GM23338 (cell line): ENCODE measurements at regions not wholly inside any gene's neighbourhood (a gene's known extent, or its start where the extent isn't known, plus 50 kb on each side); places are given as distances from the start of the nearest gene placed in this dataset.

Source experiments
- CREB1 ChIP-seq: fragments of 250-450 bp; sonication (Bioruptor Pico); IDR thresholded peaks from 2 replicates; pipeline ENCODE4 v1.5.0; 2020; ENCODE audit warnings: low read depth, mild to moderate bottlenecking, moderate library complexity
- EZH2 ChIP-seq: fragments of 200-600 bp; sonication (generic); IDR thresholded peaks from one replicate; pipeline ENCODE4 v1.8.0; 2017; ENCODE audit warnings: antibody characterized with exemption, mild to moderate bottlenecking, low read depth; ENCODE audit not compliant: unreplicated experiment
- EZH2phosphoT487 ChIP-seq: fragments of 200-600 bp; sonication (generic); IDR thresholded peaks from one replicate; pipeline ENCODE4 v1.8.1; 2018; ENCODE audit warnings: antibody characterized with exemption; ENCODE audit not compliant: unreplicated experiment
- NANOG ChIP-seq: IDR thresholded peaks from 2 replicates; pipeline ENCODE4 v1.6.1; 2016; ENCODE audit warnings: antibody characterized with exemption, borderline replicate concordance
- POLR2AphosphoS5 ChIP-seq: IDR thresholded peaks from 2 replicates; pipeline ENCODE4 v1.6.1; 2016; ENCODE audit warnings: antibody characterized with exemption, low read depth
- ZNF331 ChIP-seq: fragments of 250-450 bp; sonication (Bioruptor Pico); IDR thresholded peaks from 2 replicates; pipeline ENCODE4 v1.5.0; 2020; ENCODE audit warnings: low read depth, mild to moderate bottlenecking, moderate library complexity
- TF ChIP-seq, protein P1 (sequence below), 2 experiments: fragments of 200-600 bp in 1 of 2; sonication (generic) in 1 of 2; conservative IDR thresholded peaks; 2 replicates each; pipeline versions ENCODE4 v1.5.1 to v1.6.1; 2016 to 2017; ENCODE audit warnings: antibody characterized with exemption in 2 of 2, low read depth in 2 of 2, mild to moderate bottlenecking in 2 of 2, moderate library complexity in 1 of 2
- TF ChIP-seq, protein P2 (sequence below): IDR thresholded peaks from one replicate; pipeline ENCODE4 v1.6.1; 2018; ENCODE audit warnings: antibody characterized with exemption; ENCODE audit not compliant: unreplicated experiment
- TF ChIP-seq, protein P3 (sequence below): IDR thresholded peaks from 2 replicates; pipeline ENCODE4 v1.6.1; 2016; ENCODE audit warnings: antibody characterized with exemption

- TF ChIP-seq, protein P1, sequence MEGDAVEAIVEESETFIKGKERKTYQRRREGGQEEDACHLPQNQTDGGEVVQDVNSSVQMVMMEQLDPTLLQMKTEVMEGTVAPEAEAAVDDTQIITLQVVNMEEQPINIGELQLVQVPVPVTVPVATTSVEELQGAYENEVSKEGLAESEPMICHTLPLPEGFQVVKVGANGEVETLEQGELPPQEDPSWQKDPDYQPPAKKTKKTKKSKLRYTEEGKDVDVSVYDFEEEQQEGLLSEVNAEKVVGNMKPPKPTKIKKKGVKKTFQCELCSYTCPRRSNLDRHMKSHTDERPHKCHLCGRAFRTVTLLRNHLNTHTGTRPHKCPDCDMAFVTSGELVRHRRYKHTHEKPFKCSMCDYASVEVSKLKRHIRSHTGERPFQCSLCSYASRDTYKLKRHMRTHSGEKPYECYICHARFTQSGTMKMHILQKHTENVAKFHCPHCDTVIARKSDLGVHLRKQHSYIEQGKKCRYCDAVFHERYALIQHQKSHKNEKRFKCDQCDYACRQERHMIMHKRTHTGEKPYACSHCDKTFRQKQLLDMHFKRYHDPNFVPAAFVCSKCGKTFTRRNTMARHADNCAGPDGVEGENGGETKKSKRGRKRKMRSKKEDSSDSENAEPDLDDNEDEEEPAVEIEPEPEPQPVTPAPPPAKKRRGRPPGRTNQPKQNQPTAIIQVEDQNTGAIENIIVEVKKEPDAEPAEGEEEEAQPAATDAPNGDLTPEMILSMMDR (conservative IDR thresholded peaks at IDR 0.05; ENCODE audit: low read depth in 2 of 2), result peak in 1 of 2 experiments; percentile 37; a peak in 3 of 4 replicates
- TF ChIP-seq EZH2phosphoT487 (no peak), POLR2AphosphoS5 (no peak), EZH2 (no peak), ZNF331 (CRISPR knock-in tag) (no peak), CREB1 (CRISPR knock-in tag) (no peak), NANOG (no peak)
- TF ChIP-seq, protein P2, sequence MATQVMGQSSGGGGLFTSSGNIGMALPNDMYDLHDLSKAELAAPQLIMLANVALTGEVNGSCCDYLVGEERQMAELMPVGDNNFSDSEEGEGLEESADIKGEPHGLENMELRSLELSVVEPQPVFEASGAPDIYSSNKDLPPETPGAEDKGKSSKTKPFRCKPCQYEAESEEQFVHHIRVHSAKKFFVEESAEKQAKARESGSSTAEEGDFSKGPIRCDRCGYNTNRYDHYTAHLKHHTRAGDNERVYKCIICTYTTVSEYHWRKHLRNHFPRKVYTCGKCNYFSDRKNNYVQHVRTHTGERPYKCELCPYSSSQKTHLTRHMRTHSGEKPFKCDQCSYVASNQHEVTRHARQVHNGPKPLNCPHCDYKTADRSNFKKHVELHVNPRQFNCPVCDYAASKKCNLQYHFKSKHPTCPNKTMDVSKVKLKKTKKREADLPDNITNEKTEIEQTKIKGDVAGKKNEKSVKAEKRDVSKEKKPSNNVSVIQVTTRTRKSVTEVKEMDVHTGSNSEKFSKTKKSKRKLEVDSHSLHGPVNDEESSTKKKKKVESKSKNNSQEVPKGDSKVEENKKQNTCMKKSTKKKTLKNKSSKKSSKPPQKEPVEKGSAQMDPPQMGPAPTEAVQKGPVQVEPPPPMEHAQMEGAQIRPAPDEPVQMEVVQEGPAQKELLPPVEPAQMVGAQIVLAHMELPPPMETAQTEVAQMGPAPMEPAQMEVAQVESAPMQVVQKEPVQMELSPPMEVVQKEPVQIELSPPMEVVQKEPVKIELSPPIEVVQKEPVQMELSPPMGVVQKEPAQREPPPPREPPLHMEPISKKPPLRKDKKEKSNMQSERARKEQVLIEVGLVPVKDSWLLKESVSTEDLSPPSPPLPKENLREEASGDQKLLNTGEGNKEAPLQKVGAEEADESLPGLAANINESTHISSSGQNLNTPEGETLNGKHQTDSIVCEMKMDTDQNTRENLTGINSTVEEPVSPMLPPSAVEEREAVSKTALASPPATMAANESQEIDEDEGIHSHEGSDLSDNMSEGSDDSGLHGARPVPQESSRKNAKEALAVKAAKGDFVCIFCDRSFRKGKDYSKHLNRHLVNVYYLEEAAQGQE, result no peak
- TF ChIP-seq, protein P3, sequence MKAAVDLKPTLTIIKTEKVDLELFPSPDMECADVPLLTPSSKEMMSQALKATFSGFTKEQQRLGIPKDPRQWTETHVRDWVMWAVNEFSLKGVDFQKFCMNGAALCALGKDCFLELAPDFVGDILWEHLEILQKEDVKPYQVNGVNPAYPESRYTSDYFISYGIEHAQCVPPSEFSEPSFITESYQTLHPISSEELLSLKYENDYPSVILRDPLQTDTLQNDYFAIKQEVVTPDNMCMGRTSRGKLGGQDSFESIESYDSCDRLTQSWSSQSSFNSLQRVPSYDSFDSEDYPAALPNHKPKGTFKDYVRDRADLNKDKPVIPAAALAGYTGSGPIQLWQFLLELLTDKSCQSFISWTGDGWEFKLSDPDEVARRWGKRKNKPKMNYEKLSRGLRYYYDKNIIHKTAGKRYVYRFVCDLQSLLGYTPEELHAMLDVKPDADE, result no peak
Measured at GRCh38 chrX:42678133-42678532, 99.8 kb downstream of the PPP1R2C start.
